Pancreas (tissue), 10 donors: ENCODE measurements at regions not wholly inside any gene's neighbourhood (a gene's known extent, or its start where the extent isn't known, plus 50 kb on each side); places are given as distances from the start of the nearest gene placed in this dataset.

Source experiments
- ATAC-seq, 4 donors: fragments of 200-7000 bp; cut with Tn5 transposase; one replicate each; pipeline versions ENCODE4 v1.8.0 to v1.9.1; 2020; ENCODE audit warnings: mild to moderate bottlenecking in 4 of 4, moderate library complexity in 4 of 4
- DNase-seq, 6 donors: peaks; one replicate each; pipeline ENCODE4 v3.0.0-alpha.2; 2020
- FAIRE-seq: peaks from 2 replicates; lab custom pipeline; 2012; peaks lifted over from hg19 to GRCh38; lab: Jason Lieb, UNC
- H3K27ac ChIP-seq, 4 donors: fragments of 200-600 bp; sonication (generic); 1 replicate in 3 of 4; 2 replicates in 1 of 4; pipeline versions ENCODE4 v1.5.0 to v1.8.0; 2020
- H3K27me3 ChIP-seq, 4 donors: fragments of 200-600 bp; one replicate each; pipeline ENCODE4 v1.8.0; 2021
- H3K36me3 ChIP-seq, 3 donors: fragments of 200-600 bp; sonication (generic) in 1 of 3; one replicate each; pipeline versions ENCODE4 v1.5.0 to v1.8.0; 2020 to 2021
- H3K4me1 ChIP-seq, 3 donors: fragments of 200-600 bp; one replicate each; pipeline ENCODE4 v1.8.0; 2021
- H3K4me3 ChIP-seq, 4 donors: fragments of 200-600 bp; sonication (generic) in 2 of 4; one replicate each; pipeline versions ENCODE4 v1.5.0 to v1.8.0; 2020 to 2021
- H3K9me3 ChIP-seq, 4 donors: fragments of 200-600 bp; one replicate each; pipeline ENCODE4 v1.8.0; 2021
- WGBS, 2 donors: extraction: QIAGEN DNeasy Blood & Tissue Kit; methylation state at CpG; one replicate each; pipeline ENCODE4 v1.1.7; 2013; 5-methylcytosine and 5-hydroxymethylcytosine counted together
- intact Hi-C, 3 donors: fragments of 100-400 bp; cut with DNase I; formaldehyde crosslinking; loops; one replicate each; pipeline versions ENCODE4 v1.11.1 to v1.14.2; 2022
- TF ChIP-seq, protein P1 (sequence below), 4 donors: fragments of 200-600 bp; sonication (generic) in 3 of 4; IDR thresholded peaks; one replicate each; pipeline versions ENCODE4 v1.5.0 to v1.8.0; 2021; ENCODE audit warnings: antibody characterized with exemption in 4 of 4
- donor health status: healthy with polysubstance abuse.
- donor health status: DM: no; HTN: no; CAD: no; lungs with moderate emphysema.
- donor health status: DM: no; HTN: no; CAD: no.
- donor health status: control.
- donor health status: control.
- donor health status: Bipolar disorder and iron deficiency.
- donor health status: DM: yes; HTN: yes; CAD: no.
- donor health status: DM: no; HTN: no; CAD: no.
- donor health status: DM: no; HTN: no; CAD: no.
- donor health status: DM: yes; HTN: yes; CAD: no.

DNA sequence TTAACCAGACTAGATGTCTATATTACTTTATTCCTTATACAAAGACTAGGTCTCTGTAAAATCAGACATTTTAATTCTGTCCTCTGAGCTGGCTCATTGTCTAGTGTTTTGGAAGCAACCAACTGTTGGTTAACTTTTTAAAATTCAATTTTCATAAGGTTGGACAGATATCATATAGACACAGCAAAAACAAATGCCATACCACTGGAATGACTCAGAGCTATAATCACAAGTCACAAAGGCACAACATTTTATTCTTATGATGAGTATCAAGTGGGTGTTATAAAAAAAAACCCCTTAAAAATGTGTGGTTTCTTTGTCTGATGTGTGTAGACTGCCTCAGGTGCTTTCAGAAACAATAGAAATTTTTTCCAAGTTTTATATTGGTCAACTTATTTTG is 296.2 kb upstream of the MARCKS start:
- FAIRE-seq: no peak

DNA sequence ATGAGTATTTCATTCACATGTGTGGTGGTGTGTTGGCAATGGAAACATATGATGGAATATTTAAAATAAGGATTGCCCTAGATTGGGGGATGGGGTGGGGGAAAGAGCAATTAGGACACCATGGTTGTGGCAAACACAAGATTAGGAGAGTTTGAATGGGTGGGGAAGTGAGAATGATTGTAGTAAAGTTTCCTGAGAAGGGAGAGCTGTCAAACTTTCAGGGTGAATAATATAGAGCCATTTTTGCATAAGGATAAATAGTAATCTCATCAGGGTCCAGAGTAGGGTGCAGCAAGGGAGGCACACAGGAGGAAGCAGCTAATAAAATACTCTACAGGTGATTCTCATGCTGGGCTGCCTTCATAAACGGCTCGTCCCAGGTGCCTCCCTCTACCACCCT is 294.9 kb upstream of the MARCKS start:
- DNase-seq (no peak), ATAC-seq (no peak), FAIRE-seq (no peak)
- Histone ChIP-seq H3K36me3 (no peaks in the 10 kb centered on the region), H3K27me3 (no peaks in the 10 kb centered on the region), H3K9me3 (no peaks in the 10 kb centered on the region), H3K4me1 (peaks cover 0 to 6% (median 0%) of the 10 kb centered on the region in 3 donors), H3K27ac (no peak overlapping the region), H3K4me3 (no peak overlapping the region)
- TF ChIP-seq, protein P1, sequence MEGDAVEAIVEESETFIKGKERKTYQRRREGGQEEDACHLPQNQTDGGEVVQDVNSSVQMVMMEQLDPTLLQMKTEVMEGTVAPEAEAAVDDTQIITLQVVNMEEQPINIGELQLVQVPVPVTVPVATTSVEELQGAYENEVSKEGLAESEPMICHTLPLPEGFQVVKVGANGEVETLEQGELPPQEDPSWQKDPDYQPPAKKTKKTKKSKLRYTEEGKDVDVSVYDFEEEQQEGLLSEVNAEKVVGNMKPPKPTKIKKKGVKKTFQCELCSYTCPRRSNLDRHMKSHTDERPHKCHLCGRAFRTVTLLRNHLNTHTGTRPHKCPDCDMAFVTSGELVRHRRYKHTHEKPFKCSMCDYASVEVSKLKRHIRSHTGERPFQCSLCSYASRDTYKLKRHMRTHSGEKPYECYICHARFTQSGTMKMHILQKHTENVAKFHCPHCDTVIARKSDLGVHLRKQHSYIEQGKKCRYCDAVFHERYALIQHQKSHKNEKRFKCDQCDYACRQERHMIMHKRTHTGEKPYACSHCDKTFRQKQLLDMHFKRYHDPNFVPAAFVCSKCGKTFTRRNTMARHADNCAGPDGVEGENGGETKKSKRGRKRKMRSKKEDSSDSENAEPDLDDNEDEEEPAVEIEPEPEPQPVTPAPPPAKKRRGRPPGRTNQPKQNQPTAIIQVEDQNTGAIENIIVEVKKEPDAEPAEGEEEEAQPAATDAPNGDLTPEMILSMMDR (IDR thresholded peaks at IDR 0.05): no peak
- 88 to 100% methylated on average over 2 of the region's 2 CpGs for WGBS, 2 donors
- intact Hi-C loops: no loop called here

More for the DNA sequence above, 296.2 kb upstream of the MARCKS start:
- Histone ChIP-seq H3K4me3 (no peak overlapping the region), H3K4me1 (peaks cover 0 to 6% (median 0%) of the 10 kb centered on the region in 3 donors), H3K9me3 (no peaks in the 10 kb centered on the region), H3K36me3 (no peaks in the 10 kb centered on the region), H3K27ac (no peak overlapping the region), H3K27me3 (no peaks in the 10 kb centered on the region)
- ATAC-seq (no peak), DNase-seq (no peak)
- TF ChIP-seq, protein P1 (IDR thresholded peaks at IDR 0.05): no peak
- intact Hi-C loops: no loop called here

DNA sequence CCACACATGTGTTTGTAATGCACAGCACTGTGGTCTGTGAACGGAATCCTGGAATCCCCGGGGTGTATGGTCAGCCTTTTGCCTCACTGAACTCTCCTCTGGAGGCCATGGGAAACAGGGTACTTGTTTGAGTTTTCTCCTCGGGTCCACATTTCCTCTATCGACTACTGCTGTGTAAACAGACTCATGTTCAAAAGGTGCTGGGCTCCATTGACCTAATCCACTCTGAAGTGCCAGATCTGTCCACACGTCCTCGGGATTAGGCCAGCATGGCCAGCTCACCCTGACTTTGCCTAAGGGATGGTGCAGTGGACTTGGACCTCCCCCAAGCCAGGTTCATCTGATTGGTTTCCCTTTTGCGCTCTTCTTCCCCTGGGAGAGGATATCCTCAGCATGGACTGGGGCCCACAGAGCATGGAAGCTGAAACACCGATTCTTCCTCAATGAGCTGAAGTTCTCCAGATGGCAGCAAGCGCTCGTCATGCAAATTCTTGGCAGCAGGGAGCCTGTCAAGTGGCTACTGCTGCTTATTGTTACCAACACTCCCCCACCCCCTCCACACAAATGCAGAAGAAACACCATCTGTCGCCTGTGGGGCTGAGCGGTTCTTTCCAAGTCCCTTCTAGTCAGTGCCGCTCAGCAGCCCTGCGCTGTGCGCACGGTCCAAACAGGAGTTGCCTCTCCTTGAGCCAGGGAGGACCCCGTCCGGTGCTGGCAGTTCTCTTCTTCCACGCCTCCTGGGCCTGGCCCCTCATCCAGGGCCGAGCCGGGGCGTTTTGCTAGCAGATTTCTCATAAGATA is 292.6 kb upstream of the MARCKS start:
- no peaks in the 10 kb centered on the region for H3K36me3 ChIP-seq
- H3K27me3 ChIP-seq: no peaks in the 10 kb centered on the region
- DNase-seq (peak; percentile 69 to 85 (median 82)), FAIRE-seq (no peak), ATAC-seq (peak; percentile 96 to 97 (median 96))
- 37 to 49% methylated on average over 22 of the region's 22 CpGs for WGBS, 2 donors
- no peaks in the 10 kb centered on the region for H3K4me1 ChIP-seq
- no peaks in the 10 kb centered on the region for H3K9me3 ChIP-seq
- peak overlapping the region in 2 of 4 donors; percentile 13 to 19 for H3K4me3 ChIP-seq
- intact Hi-C loops: no loop called here
- peak overlapping the region; percentile 35 to 74 (median 58) for H3K27ac ChIP-seq
- TF ChIP-seq, protein P1 (IDR thresholded peaks at IDR 0.05): peak in 1 of 4 donors; percentile 17

DNA sequence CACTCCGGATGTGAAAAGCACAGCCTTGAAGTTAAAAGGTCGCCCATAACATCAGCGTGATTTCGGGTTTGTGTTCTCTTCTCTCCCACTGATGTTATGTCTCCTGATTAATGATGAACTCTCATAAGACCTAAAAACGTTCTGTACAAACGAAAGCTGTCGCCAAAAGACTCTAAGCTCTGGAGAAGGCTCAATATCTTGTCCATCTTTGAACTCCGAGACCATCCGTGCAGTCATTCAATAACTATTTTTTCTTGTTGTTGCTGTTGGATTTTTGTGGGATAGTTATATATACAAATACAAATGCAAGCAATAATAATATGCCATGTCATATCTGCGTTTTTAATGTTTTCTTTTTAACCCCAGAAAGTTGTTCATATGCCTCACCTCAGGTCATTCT is 291.8 kb upstream of the MARCKS start:
- intact Hi-C loops: no loop called here
- 66 to 74% methylated on average over 10 of the region's 10 CpGs for WGBS, 2 donors
- FAIRE-seq: no peak
- Histone ChIP-seq H3K9me3 (no peaks in the 10 kb centered on the region), H3K27ac (peak overlapping the region in 3 of 4 donors; percentile 55 to 74 (median 62)), H3K27me3 (no peaks in the 10 kb centered on the region), H3K4me1 (no peaks in the 10 kb centered on the region), H3K4me3 (peak overlapping the region in 1 of 4 donors; percentile 19), H3K36me3 (no peaks in the 10 kb centered on the region)
- TF ChIP-seq, protein P1 (IDR thresholded peaks at IDR 0.05): no peak
- no peak for DNase-seq
- peak in 1 of 4 donors; percentile 10 for ATAC-seq

DNA sequence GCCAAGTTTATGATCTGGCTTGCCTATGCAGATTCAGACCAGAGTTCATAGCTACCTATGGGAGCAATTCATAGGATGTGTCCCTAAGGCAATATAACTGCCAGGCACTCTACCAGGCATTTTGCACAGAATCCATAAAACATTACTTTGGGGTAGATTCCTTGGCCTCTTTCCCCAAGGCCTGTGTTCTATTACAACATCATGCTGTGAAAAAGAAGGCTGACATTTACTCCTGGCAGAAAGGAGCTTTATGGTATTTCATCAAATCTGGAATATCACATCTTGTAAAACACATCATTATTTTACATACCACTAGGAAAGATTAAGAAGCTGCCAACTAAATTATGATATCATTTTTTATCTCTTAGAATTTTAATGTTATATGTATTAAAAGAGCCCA is 287.0 kb upstream of the MARCKS start:
- no peaks in the 10 kb centered on the region for H3K36me3 ChIP-seq
- H3K27ac ChIP-seq: no peak overlapping the region
- intact Hi-C loops: no loop called here
- DNase-seq: no peak
- no peaks in the 10 kb centered on the region for H3K27me3 ChIP-seq
- FAIRE-seq: no peak
- no peaks in the 10 kb centered on the region for H3K9me3 ChIP-seq
- no peak for ATAC-seq
- H3K4me3 ChIP-seq: no peak overlapping the region
- no peaks in the 10 kb centered on the region for H3K4me1 ChIP-seq
- TF ChIP-seq, protein P1 (IDR thresholded peaks at IDR 0.05): no peak
